HCT116 (cell line): ENCODE measurements at regions not wholly inside any gene's neighbourhood (a gene's known extent, or its start where the extent isn't known, plus 50 kb on each side); places are given as distances from the start of the nearest gene placed in this dataset.

ENCODE experiments used
- ATAC-seq: fragments of 200-7000 bp; cut with Tn5 transposase; 2 replicates; pipeline ENCODE4 v1.9.1; 2020; ENCODE audit warnings: mild to moderate bottlenecking, moderate library complexity
- BruUV-seq: library from RNA; stranded (reverse); fragments of 400-500 nt; replicated peaks from 2 replicates; lab custom pipeline; 2021; lab: Mats Ljungman, UMichigan
- CTCF ChIA-PET: fragments of 300-600 bp; sonication (Branson Sonifier 250); formaldehyde crosslinking; loops from one replicate; lab custom pipeline; 2021; ENCODE audit warnings: antibody characterized with exemption; lab: Charles Lee
- POLR2A ChIA-PET: fragments of 300-600, 350-600 bp; sonication (Branson Sonifier 250); formaldehyde crosslinking; loops from one replicate; lab custom pipeline; 2021; ENCODE audit warnings: antibody characterized with exemption; lab: Charles Lee
- RAD21 ChIA-PET, 2 experiments: fragments of 300-600 bp; sonication (Branson Sonifier 250); formaldehyde crosslinking; loops; one replicate each; lab custom pipeline; 2023; ENCODE audit warnings: low total read pairs in 2 of 2; ENCODE audit not compliant: uncharacterized antibody in 2 of 2, unreplicated experiment in 2 of 2, low non-redundant PET in 1 of 2; lab: Charles Lee
- DNase-seq: peaks from one replicate; pipeline ENCODE4 v3.0.0-alpha.2; 2010; ENCODE audit warnings: low read depth, low spot score
- H2AFZ ChIP-seq: fragments of 200-600 bp; shearing (Covaris generic), sonication (generic); 2 replicates; pipeline ENCODE4 v1.6.1; 2017; ENCODE audit warnings: low read depth, mixed run types, mixed read lengths, antibody characterized with exemption, low read length; ENCODE audit not compliant: poor library complexity, severe bottlenecking
- H3K27ac ChIP-seq: 2 replicates; pipeline ENCODE4 v1.5.1; 2012; ENCODE audit warnings: low read depth, low read length
- H3K27me3 ChIP-seq: fragments of 200-600 bp; sonication (generic); 2 replicates; pipeline ENCODE4 v1.6.1; 2016; ENCODE audit warnings: mixed run types, low read length, mixed read lengths; ENCODE audit not compliant: insufficient read depth
- H3K36me3 ChIP-seq, 2 experiments: fragments of 200-500 bp in 1 of 2; fragments of 200-600 bp in 1 of 2; sonication (Bioruptor generic) in 1 of 2; sonication (generic) in 1 of 2; 2 replicates each; pipeline versions ENCODE4 v1.5.1 to v1.6.1; 2014 to 2016; ENCODE audit warnings: low read length in 2 of 2, inconsistent platforms in 1 of 2, mixed read lengths in 1 of 2, mixed run types in 1 of 2; ENCODE audit not compliant: insufficient read depth in 2 of 2, control insufficient read depth in 1 of 2
- H3K4me1 ChIP-seq, 2 experiments: fragments of 200-600 bp in 1 of 2; sonication (generic) in 1 of 2; 2 replicates each; pipeline versions ENCODE4 v1.5.1 to v1.6.1; 2012 to 2017; ENCODE audit warnings: low read length in 2 of 2, inconsistent platforms in 1 of 2, mild to moderate bottlenecking in 1 of 2, mixed read lengths in 1 of 2, mixed run types in 1 of 2, moderate library complexity in 1 of 2; ENCODE audit not compliant: insufficient read depth in 2 of 2, control insufficient read depth in 1 of 2
- H3K4me2 ChIP-seq: fragments of 200-600 bp; sonication (generic); 2 replicates; pipeline ENCODE4 v1.6.1; 2017; ENCODE audit warnings: mixed run types, low read length, mixed read lengths
- H3K4me3 ChIP-seq, 2 experiments: fragments of 200-600 bp in 1 of 2; sonication (generic) in 1 of 2; replicated peaks in 1 of 2; 2 replicates each; pipeline ENCODE4 v1.5.1; 2011 to 2016; ENCODE audit warnings: low read length in 2 of 2, control low read depth in 1 of 2, low read depth in 1 of 2, mild to moderate bottlenecking in 1 of 2, mixed read lengths in 1 of 2, mixed run types in 1 of 2
- H3K79me2 ChIP-seq: fragments of 200-600 bp; sonication (generic); 2 replicates; pipeline ENCODE4 v1.6.1; 2017; ENCODE audit warnings: mild to moderate bottlenecking, mixed run types, low read length, moderate library complexity, mixed read lengths; ENCODE audit not compliant: insufficient read depth
- H3K9ac ChIP-seq: fragments of 200-600 bp; sonication (generic); 2 replicates; pipeline ENCODE4 v1.6.1; 2016; ENCODE audit warnings: low read length, mixed read lengths
- H3K9me2 ChIP-seq: fragments of 200-600 bp; sonication (generic), shearing (Covaris generic); 2 replicates; pipeline ENCODE4 v1.6.1; 2017; ENCODE audit warnings: mixed run types, mild to moderate bottlenecking, moderate library complexity; ENCODE audit not compliant: insufficient read depth
- H3K9me3 ChIP-seq, 2 experiments: fragments of 200-500 bp in 1 of 2; fragments of 200-600 bp in 1 of 2; sonication (Bioruptor generic) in 1 of 2; sonication (generic) in 1 of 2; 2 replicates each; pipeline ENCODE4 v1.6.1; 2014 to 2017; ENCODE audit warnings: low read length in 2 of 2, mixed read lengths in 2 of 2, inconsistent platforms in 1 of 2, low read depth in 1 of 2, mild to moderate bottlenecking in 1 of 2, mixed run types in 1 of 2, moderate library complexity in 1 of 2; ENCODE audit not compliant: control insufficient read depth in 1 of 2, insufficient read depth in 1 of 2
- H4K20me1 ChIP-seq: fragments of 200-600 bp; sonication (generic), shearing (Covaris generic); 2 replicates; pipeline ENCODE4 v1.6.1; 2017; ENCODE audit warnings: mixed run types, mild to moderate bottlenecking, moderate library complexity; ENCODE audit not compliant: insufficient read depth
- CEBPB ChIP-seq: IDR thresholded peaks from 2 replicates; pipeline ENCODE4 v1.6.1; 2012; ENCODE audit warnings: low read depth
- JUND ChIP-seq: IDR thresholded peaks from 2 replicates; pipeline ENCODE4 v1.6.1; 2012
- RAD21 ChIP-seq: IDR thresholded peaks from 2 replicates; pipeline ENCODE4 v1.6.1; 2012; ENCODE audit warnings: low read depth, mild to moderate bottlenecking
- YY1 ChIP-seq: IDR thresholded peaks from 2 replicates; pipeline ENCODE4 v1.6.1; 2011; ENCODE audit warnings: low read length, low read depth, moderate library complexity, mild to moderate bottlenecking; ENCODE audit not compliant: insufficient replicate concordance; ENCODE audit errors: extremely low read depth
- ZBTB33 ChIP-seq: IDR thresholded peaks from 2 replicates; pipeline ENCODE4 v1.6.1; 2011; ENCODE audit warnings: mild to moderate bottlenecking, low read length, moderate library complexity; ENCODE audit not compliant: insufficient replicate concordance; ENCODE audit errors: extremely low read depth
- ZNF274 ChIP-seq: fragments of 200-500 bp; sonication (Bioruptor generic); IDR thresholded peaks from 2 replicates; pipeline ENCODE4 v1.6.1; 2014; ENCODE audit warnings: mild to moderate bottlenecking, low read depth, low read length, inconsistent platforms
- intact Hi-C: fragments of 100-400 bp; cut with micrococcal nuclease; formaldehyde crosslinking; loops from 2 replicates; pipeline ENCODE4 v1.10.0; 2022

DNA sequence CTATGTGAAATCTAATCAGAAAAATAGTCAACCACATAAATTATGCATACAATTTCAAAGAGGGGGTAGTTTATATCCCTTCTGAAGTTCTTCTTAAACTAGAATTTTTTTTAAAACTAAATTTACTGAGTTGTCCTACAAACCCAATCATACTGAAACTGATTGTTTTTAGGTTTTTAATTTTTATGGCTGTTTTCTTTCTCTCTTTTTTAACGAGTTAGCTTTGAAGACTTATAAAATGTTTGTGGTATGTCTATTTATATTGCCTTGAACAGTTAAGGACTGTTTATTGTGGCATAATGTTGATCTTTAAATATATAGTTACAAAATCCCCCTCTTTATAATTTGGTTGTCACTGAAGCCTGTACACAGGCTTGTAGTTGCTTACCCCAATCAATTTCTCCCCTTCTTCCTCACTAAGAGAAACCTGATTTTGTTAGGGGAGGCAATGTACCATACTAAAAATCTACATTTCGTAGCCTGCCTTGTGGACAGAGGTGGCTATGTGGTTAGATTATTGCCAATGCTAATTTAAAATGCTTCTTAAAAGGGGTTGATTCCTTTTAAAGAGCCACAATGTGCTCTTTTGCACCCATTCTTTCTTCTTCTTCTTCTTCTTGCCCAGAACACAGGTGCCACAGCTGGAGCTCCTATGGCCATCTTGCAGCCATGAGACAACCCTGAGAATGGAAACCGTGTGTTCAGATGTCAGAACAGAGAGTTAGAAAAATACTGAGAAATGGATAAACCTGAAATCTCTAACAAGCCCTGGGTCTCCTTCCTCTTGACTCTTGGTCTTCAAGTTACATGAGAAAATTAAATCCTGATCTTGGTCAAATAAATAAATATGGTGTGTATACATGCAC lies 102.7 kb upstream of the ZNF827 start (continued):
- TF ChIP-seq YY1 (no peak), ZNF274 (no peak), CEBPB (no peak)

- Histone ChIP-seq H3K4me1 (no peaks in the 10 kb centered on the region), H3K27me3 (no peaks in the 10 kb centered on the region), H3K36me3 (no peaks in the 10 kb centered on the region), H3K9ac (no peak overlapping the region), H3K9me2 (no peaks in the 10 kb centered on the region), H2AFZ (peak overlapping the region; percentile 30), H3K79me2 (no peaks in the 10 kb centered on the region), H4K20me1 (no peaks in the 10 kb centered on the region), H3K9me3 (no peaks in the 10 kb centered on the region), H3K27ac (no peak overlapping the region), H3K4me2 (no peak overlapping the region), H3K4me3 (no peak overlapping the region)
- DNase-seq (no peak), ATAC-seq (peak; percentile 36; the same call in 1 of the 2 replicates)
- TF ChIP-seq RAD21 (peak; percentile 40), ZBTB33 (no peak), JUND (no peak)
- ChIA-PET CTCF (no interaction called here), RAD21 (no interaction called here), POLR2A (no interaction called here)
- BruUV-seq = no TSS peak
- intact Hi-C loops = no loop called here
These were observed 102.0 kb upstream of the ZNF827 start for GRCh38 chr4:146040623-146041022.
